ENCODE measurements at regions not wholly inside any gene's neighbourhood (a gene's known extent, or its start where the extent isn't known, plus 50 kb on each side); places are given as distances from the start of the nearest gene placed in this dataset.

DNA sequence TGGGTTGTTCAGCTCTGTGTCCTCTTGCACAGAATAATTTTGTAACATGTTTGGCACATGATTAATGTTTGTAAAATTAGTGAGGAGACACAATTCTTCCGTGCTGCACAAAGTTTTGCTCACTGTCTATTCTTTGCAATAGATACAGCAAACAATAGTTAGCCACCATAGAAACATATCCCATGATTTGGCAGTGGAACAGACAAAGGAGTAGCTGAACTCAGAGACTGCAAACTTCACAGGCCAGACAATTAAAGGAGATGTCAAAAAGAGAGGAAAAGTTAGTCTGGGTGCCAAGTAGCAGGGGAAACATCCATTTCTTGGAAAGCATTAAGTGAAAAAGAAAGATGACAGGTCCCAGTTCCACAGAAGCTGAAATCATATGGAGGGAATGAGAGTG is 267.4 kb upstream of the NRXN1 start:
- no peak overlapping the region for H3K4me3 ChIP-seq (ENCODE audit: low read depth, low read length)
- TF ChIP-seq CTCF (IDR thresholded peaks at IDR 0.05; ENCODE audit: low read depth, low read length), result no peak

DNA sequence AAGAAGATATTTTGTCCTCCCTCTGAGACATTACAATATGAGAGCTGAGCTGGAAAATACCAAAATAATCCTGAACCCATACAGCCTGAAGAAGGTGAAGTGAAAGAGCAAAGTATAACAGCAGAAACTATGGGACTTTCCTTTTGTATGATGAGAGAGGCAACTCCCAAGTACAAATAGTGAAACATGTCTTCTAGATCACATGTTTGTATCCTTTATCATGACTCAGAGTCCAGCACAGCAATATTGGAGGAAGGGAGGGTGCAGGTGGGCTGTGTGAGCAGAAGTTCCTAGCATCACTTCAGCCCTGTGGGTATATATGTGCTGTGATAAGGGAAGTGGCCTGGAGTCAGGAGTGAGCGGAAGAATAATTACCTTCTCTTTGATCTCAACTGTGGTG is 265.6 kb upstream of the NRXN1 start:
- no peak for TF ChIP-seq CTCF (IDR thresholded peaks at IDR 0.05; ENCODE audit: low read depth, low read length)
- H3K4me3 ChIP-seq (ENCODE audit: low read depth, low read length), result no peak overlapping the region

GRCh38 chr2:51293566-51294200 is 261.8 kb upstream of the NRXN1 start:
- no peak for TF ChIP-seq CTCF (IDR thresholded peaks at IDR 0.05; ENCODE audit: low read depth, low read length)
- H3K4me3 ChIP-seq (ENCODE audit: low read depth, low read length), result no peak overlapping the region

DNA sequence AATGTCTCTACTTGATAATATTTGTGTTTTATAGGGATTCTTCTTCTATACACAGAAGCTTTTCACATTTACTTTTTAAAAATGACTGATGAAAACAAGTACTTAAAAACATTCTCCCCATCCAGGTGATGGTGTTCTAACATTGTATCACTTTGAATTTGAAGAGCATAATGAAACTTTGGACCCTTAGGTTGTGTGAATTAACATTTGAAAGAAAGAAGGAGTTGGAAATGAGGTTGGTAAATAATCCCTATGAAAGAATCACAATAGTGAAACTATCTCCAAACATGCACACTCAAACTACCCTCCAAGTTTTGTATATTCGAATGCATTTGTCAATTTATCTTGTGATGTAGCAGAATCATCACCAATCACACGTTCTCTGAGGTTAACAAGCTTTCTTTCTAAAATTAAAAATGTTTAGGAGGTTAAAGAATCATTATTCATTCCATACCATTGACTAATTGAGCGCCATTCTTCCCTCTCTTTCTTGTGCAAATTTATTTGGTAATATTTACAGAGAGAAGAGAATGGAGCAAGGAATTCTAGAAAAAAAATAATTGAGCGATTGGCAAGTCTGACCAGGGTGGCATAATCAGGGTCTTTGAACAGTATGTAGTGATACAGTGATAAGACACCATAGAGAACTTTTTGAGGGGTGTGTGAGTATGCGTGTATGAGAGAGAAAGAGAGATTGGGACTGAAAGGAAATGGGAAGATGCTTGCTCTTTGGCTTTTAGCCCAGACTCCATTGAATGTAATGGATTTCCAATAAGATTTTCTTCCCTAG is 260.0 kb upstream of the NRXN1 start:
- no peak overlapping the region for H3K4me3 ChIP-seq (ENCODE audit: low read depth, low read length)

DNA sequence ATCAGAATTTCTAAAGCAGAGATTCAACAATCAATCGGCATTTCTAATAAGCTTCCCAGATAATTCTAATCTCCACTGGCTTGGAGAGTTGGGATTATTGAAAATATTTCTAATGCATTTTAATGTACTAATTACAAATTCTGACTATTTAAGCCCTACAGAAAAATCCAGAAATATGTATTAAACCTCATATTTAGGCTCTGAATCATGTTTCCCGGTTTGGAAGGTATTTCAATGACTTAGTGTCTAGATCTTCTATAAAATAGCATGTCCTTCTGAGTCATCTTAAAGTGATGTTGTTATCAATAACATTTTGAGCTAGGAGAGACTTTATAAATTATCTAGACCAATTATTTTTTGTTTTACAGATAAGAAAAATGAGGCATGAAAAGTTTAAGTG is 258.8 kb upstream of the NRXN1 start:
- TF ChIP-seq CTCF (IDR thresholded peaks at IDR 0.05; ENCODE audit: low read depth, low read length), result no peak
- no peak overlapping the region for H3K4me3 ChIP-seq (ENCODE audit: low read depth, low read length)

More for the DNA sequence above, 260.0 kb upstream of the NRXN1 start:
- TF ChIP-seq CTCF (IDR thresholded peaks at IDR 0.05; ENCODE audit: low read depth, low read length), result no peak

- H3K4me3 ChIP-seq (ENCODE audit: low read depth, low read length), result no peak overlapping the region
- TF ChIP-seq CTCF (IDR thresholded peaks at IDR 0.05; ENCODE audit: low read depth, low read length), result no peak
These were observed 257.1 kb upstream of the NRXN1 start for GRCh38 chr2:51289045-51289444.

DNA sequence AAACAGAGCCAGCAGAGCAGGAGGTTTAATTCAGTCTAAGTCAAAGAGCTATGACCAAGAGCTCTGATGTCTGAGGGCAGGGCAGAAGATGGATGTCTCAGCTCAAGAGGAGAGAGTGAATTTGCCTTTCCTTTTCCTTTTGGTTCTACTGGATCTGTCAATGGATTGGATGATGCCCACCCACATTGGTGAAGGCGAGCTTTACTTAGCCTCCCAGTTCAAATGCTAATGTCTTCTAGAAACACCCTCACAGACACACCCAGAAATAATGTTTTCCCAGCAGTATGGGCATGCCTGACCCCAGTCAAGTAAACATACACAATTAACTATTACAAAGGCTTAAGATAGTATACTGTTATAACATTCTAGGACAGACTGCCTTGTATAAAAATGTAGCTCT is 236.3 kb upstream of the NRXN1 start:
- TF ChIP-seq CTCF (IDR thresholded peaks at IDR 0.05; ENCODE audit: low read depth, low read length), result no peak
- no peak overlapping the region for H3K4me3 ChIP-seq (ENCODE audit: low read depth, low read length)
